PC-9 (cell line): ENCODE measurements at regions not wholly inside any gene's neighbourhood (a gene's known extent, or its start where the extent isn't known, plus 50 kb on each side); places are given as distances from the start of the nearest gene placed in this dataset.

Experiments used
- BruUV-seq: library from RNA; stranded (reverse); fragments of 400-500 nt; replicated peaks from 2 replicates; lab custom pipeline; 2021; lab: Mats Ljungman, UMichigan
- CTCF ChIA-PET: fragments of 300-600 bp; sonication (Branson Sonifier 250); formaldehyde crosslinking; loops from one replicate; lab custom pipeline; 2022; ENCODE audit warnings: antibody characterized with exemption; lab: Charles Lee
- POLR2A ChIA-PET: fragments of 300-600 bp; sonication (Branson Sonifier 250); formaldehyde crosslinking; loops from one replicate; lab custom pipeline; 2022; ENCODE audit warnings: antibody characterized with exemption; ENCODE audit not compliant: unreplicated experiment; lab: Charles Lee
- DNase-seq, 2 experiments: peaks; one replicate each; pipeline versions ENCODE4 v3.0.0 to v3.0.0-alpha.2; 2015 to 2022; ENCODE audit warnings: mixed read lengths in 1 of 2
- H2AFZ ChIP-seq: fragments of 200-600 bp; sonication (generic); 2 replicates; pipeline ENCODE4 v1.8.1; 2017; ENCODE audit warnings: antibody characterized with exemption
- H3F3A ChIP-seq: fragments of 200-600 bp; sonication (generic); 2 replicates; pipeline ENCODE4 v1.8.1; 2017; ENCODE audit warnings: antibody characterized with exemption, mild to moderate bottlenecking, low read depth; ENCODE audit not compliant: insufficient read depth
- H3K27ac ChIP-seq: fragments of 200-600 bp; sonication (generic); 2 replicates; pipeline ENCODE4 v1.6.1; 2016; ENCODE audit warnings: mixed run types
- H3K27me3 ChIP-seq: fragments of 200-600 bp; sonication (generic); 2 replicates; pipeline ENCODE4 v1.6.1; 2016; ENCODE audit warnings: low read depth, mixed run types; ENCODE audit not compliant: insufficient read depth
- H3K36me3 ChIP-seq: fragments of 200-600 bp; sonication (generic); 2 replicates; pipeline ENCODE4 v1.6.1; 2016; ENCODE audit warnings: low read depth, mixed run types
- H3K4me1 ChIP-seq: fragments of 200-600 bp; sonication (generic); replicated peaks from 2 replicates; pipeline ENCODE4 v1.6.1; 2016; ENCODE audit warnings: mixed run types; ENCODE audit not compliant: insufficient read depth
- H3K4me2 ChIP-seq: fragments of 200-600 bp; sonication (generic); 2 replicates; pipeline ENCODE4 v1.6.1; 2017; ENCODE audit warnings: mixed run types
- H3K4me3 ChIP-seq: fragments of 200-600 bp; sonication (generic); 2 replicates; pipeline ENCODE4 v1.6.1; 2016; ENCODE audit warnings: mixed run types
- H3K79me2 ChIP-seq: fragments of 200-600 bp; sonication (generic); 2 replicates; pipeline ENCODE4 v1.6.1; 2017; ENCODE audit warnings: low read depth, mixed run types
- H3K9me2 ChIP-seq: fragments of 200-600 bp; sonication (generic); 2 replicates; pipeline ENCODE4 v1.8.1; 2017; ENCODE audit warnings: mild to moderate bottlenecking; ENCODE audit not compliant: insufficient read depth
- H3K9me3 ChIP-seq: fragments of 200-600 bp; sonication (generic); 2 replicates; pipeline ENCODE4 v1.8.1; 2016; ENCODE audit warnings: low read depth; ENCODE audit not compliant: insufficient read depth
- H4K20me1 ChIP-seq: fragments of 200-600 bp; sonication (generic); 2 replicates; pipeline ENCODE4 v1.8.1; 2017; ENCODE audit not compliant: insufficient read depth
- EZH2 ChIP-seq: fragments of 200-600 bp; sonication (generic); IDR thresholded peaks from 2 replicates; pipeline ENCODE4 v1.8.0; 2017; ENCODE audit warnings: antibody characterized with exemption, low read depth
- intact Hi-C: fragments of 100-400 bp; cut with micrococcal nuclease; formaldehyde crosslinking; loops from one replicate; pipeline ENCODE4 v1.10.0; 2022; ENCODE audit not compliant: unreplicated experiment
- TF ChIP-seq, protein P1 (sequence below): fragments of 200-600 bp; sonication (generic); conservative IDR thresholded peaks from 2 replicates; pipeline ENCODE4 v1.6.1; 2017; ENCODE audit warnings: mixed run types, antibody characterized with exemption, mild to moderate bottlenecking, moderate library complexity

DNA sequence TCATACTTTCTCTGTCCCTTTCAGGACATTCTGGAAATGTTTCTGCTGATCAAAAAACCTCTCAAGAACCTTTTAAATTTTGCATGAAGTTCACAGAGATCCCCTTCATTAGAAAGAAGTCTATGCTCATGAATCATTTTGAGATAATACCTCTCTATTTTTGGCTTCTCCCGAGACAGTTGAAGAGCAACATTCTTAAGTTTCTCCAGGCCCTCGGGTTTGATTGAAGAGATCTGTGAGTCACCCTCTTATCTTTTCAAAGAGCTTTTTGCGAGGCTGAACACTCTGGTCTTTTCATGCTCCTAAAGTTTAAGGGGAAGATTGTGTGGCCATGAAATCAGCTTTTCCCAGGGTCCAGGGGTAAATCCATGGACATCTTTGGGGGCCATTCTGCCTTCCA, 354.2 kb downstream of the FBXO15 start:
- Histone ChIP-seq H2AFZ (0 out of 2 replicates have a peak overlapping the region, but pooled peaks have one; percentile 14), H3K27ac (peak overlapping the region; percentile 65)
- POLR2A ChIA-PET = no interaction called here

DNA sequence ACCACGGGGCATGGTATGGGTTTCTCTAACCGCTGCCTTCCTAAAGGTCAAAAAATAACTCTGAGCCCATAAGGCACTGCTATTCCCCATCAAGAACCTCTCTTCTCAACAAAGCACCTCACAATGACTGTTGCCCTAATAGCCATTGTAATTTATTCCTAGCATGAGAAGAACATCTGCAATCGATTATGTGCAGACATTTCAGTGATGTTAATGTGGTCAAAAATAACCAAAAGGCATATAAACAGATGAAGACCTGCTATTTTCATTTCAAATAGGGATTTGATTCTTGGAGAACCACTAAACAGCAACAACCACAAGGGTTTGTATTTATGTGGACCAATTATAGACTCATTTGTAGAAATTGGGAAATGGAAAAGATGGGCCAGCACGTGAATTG, 356.6 kb downstream of the FBXO15 start:
- ChIA-PET POLR2A (no interaction called here), CTCF (no interaction called here)
- Histone ChIP-seq H3K27ac (no peak overlapping the region), H3F3A (peaks cover 19% of the 10 kb centered on the region), H3K79me2 (no peaks in the 10 kb centered on the region), H3K4me3 (no peak overlapping the region), H3K36me3 (no peaks in the 10 kb centered on the region), H3K27me3 (no peaks in the 10 kb centered on the region), H2AFZ (no peak overlapping the region), H3K4me2 (no peak overlapping the region), H3K9me2 (no peaks in the 10 kb centered on the region), H3K9me3 (0 out of 2 replicates have a peak, but pooled peaks cover 9% of the 10 kb centered on the region), H4K20me1 (no peaks in the 10 kb centered on the region), H3K4me1 (peaks cover 27% of the 10 kb centered on the region)
- intact Hi-C loops = no loop called here
- no peak for DNase-seq
- BruUV-seq = no TSS peak
- TF ChIP-seq EZH2 = no peak
- TF ChIP-seq, protein P1, sequence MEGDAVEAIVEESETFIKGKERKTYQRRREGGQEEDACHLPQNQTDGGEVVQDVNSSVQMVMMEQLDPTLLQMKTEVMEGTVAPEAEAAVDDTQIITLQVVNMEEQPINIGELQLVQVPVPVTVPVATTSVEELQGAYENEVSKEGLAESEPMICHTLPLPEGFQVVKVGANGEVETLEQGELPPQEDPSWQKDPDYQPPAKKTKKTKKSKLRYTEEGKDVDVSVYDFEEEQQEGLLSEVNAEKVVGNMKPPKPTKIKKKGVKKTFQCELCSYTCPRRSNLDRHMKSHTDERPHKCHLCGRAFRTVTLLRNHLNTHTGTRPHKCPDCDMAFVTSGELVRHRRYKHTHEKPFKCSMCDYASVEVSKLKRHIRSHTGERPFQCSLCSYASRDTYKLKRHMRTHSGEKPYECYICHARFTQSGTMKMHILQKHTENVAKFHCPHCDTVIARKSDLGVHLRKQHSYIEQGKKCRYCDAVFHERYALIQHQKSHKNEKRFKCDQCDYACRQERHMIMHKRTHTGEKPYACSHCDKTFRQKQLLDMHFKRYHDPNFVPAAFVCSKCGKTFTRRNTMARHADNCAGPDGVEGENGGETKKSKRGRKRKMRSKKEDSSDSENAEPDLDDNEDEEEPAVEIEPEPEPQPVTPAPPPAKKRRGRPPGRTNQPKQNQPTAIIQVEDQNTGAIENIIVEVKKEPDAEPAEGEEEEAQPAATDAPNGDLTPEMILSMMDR = no peak

More for the DNA sequence above, 354.2 kb downstream of the FBXO15 start:
- no peaks in the 10 kb centered on the region for H3K9me2 ChIP-seq
- H3K9me3 ChIP-seq = peaks cover 4% of the 10 kb centered on the region; the same call in 1 of the 2 replicates
- H3K4me2 ChIP-seq = peak overlapping the region; percentile 60
- DNase-seq = peak; percentile 6 to 90
- H3K79me2 ChIP-seq = no peaks in the 10 kb centered on the region
- H4K20me1 ChIP-seq = no peaks in the 10 kb centered on the region
- intact Hi-C loops = no loop called here
- H3K4me1 ChIP-seq = peaks cover 27% of the 10 kb centered on the region
- no peak for TF ChIP-seq EZH2
- TF ChIP-seq, protein P1 = no peak
- CTCF ChIA-PET = no interaction called here
- H3K27me3 ChIP-seq = no peaks in the 10 kb centered on the region
- no peaks in the 10 kb centered on the region for H3K36me3 ChIP-seq
- no TSS peak for BruUV-seq
- H3F3A ChIP-seq = peaks cover 19% of the 10 kb centered on the region
- H3K4me3 ChIP-seq = peak overlapping the region; percentile 8; the same call in 1 of the 2 replicates

DNA sequence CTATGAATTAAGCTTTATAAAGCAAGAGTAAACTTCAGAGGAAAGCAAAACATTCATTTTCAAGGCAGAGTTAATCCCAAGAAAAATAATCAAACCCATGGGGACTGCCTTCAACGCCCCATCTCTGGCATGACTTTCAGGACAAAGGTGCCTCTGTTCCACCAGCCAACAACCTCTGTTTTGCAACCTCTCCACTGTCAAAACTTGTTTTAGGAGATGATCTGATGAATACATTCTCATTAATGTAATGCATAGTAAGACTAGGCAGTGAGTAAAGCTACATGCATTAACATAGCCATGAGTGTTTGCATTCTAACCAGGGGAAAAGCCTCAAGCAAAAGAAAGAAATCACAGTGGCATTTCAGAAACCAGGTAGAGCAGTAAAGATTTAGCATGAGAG, 357.0 kb downstream of the FBXO15 start:
- Histone ChIP-seq H3K4me3 (no peak overlapping the region), H2AFZ (no peak overlapping the region), H3K4me2 (no peak overlapping the region), H3F3A (peaks cover 19% of the 10 kb centered on the region), H3K27ac (no peak overlapping the region), H4K20me1 (no peaks in the 10 kb centered on the region), H3K27me3 (no peaks in the 10 kb centered on the region), H3K79me2 (no peaks in the 10 kb centered on the region), H3K9me3 (0 out of 2 replicates have a peak, but pooled peaks cover 9% of the 10 kb centered on the region), H3K36me3 (no peaks in the 10 kb centered on the region), H3K4me1 (peaks cover 31% of the 10 kb centered on the region), H3K9me2 (no peaks in the 10 kb centered on the region)
- DNase-seq = no peak
- ChIA-PET POLR2A (no interaction called here), CTCF (no interaction called here)
- no TSS peak for BruUV-seq
- intact Hi-C loops = no loop called here
- TF ChIP-seq, protein P1 = no peak
